Activated CD4-positive, alpha-beta T cell treated with anti-CD3 and anti-CD28 coated beads, Interleukin-2, amount 10 ng/mL, durations not matched to agents 24 days and 14 days (primary cell): ENCODE measurements at regions not wholly inside any gene's neighbourhood (a gene's known extent, or its start where the extent isn't known, plus 50 kb on each side); places are given as distances from the start of the nearest gene placed in this dataset.

Experiments used
- DNase-seq: peaks from one replicate; pipeline ENCODE4 v3.0.0; 2022
- H3K27ac Mint-ChIP-seq: one replicate; pipeline ENCODE4 v1.8.0; 2022; ENCODE audit warnings: mild to moderate bottlenecking, mixed read lengths
- H3K27me3 Mint-ChIP-seq: one replicate; pipeline ENCODE4 v1.8.0; 2022; ENCODE audit warnings: mixed read lengths
- H3K36me3 Mint-ChIP-seq: one replicate; pipeline ENCODE4 v1.8.0; 2022; ENCODE audit warnings: low read depth, mild to moderate bottlenecking, mixed read lengths
- H3K4me1 Mint-ChIP-seq: one replicate; pipeline ENCODE4 v1.8.0; 2021; ENCODE audit warnings: mixed read lengths
- H3K4me3 Mint-ChIP-seq: one replicate; pipeline ENCODE4 v1.8.0; 2022; ENCODE audit warnings: mild to moderate bottlenecking, moderate library complexity, mixed read lengths
- H3K9me3 Mint-ChIP-seq: one replicate; pipeline ENCODE4 v1.8.0; 2021; ENCODE audit warnings: mixed read lengths
- intact Hi-C: fragments of 100-400 bp; cut with micrococcal nuclease; formaldehyde crosslinking; loops from one replicate; pipeline ENCODE4 v1.15.1; 2023

DNA sequence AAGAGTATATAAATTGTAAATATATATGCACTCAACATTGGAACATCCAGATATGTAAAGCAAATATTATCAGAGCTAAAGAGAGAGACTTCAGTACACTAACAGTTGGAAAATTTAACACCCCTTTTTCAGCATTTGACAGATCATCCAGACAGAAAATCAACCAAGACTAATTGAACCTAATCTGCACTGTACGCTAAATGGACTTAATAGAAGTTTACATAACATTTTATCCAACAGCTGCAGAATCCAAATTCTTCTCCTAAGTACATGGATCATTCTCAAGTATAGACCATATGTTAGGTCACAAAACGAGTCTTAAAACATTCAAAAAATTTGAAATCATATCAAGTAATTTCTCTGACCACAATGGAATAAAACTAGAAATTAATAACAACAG, 229.1 kb upstream of the CLEC14A start:
- intact Hi-C loops = no loop called here
- no peaks in the 10 kb centered on the region for H3K36me3 Mint-ChIP-seq
- DNase-seq = no peak
- no peaks in the 10 kb centered on the region for H3K27me3 Mint-ChIP-seq
- H3K27ac Mint-ChIP-seq = no peak overlapping the region
- H3K4me3 Mint-ChIP-seq = no peak overlapping the region
- H3K4me1 Mint-ChIP-seq = no peaks in the 10 kb centered on the region
- no peaks in the 10 kb centered on the region for H3K9me3 Mint-ChIP-seq

DNA sequence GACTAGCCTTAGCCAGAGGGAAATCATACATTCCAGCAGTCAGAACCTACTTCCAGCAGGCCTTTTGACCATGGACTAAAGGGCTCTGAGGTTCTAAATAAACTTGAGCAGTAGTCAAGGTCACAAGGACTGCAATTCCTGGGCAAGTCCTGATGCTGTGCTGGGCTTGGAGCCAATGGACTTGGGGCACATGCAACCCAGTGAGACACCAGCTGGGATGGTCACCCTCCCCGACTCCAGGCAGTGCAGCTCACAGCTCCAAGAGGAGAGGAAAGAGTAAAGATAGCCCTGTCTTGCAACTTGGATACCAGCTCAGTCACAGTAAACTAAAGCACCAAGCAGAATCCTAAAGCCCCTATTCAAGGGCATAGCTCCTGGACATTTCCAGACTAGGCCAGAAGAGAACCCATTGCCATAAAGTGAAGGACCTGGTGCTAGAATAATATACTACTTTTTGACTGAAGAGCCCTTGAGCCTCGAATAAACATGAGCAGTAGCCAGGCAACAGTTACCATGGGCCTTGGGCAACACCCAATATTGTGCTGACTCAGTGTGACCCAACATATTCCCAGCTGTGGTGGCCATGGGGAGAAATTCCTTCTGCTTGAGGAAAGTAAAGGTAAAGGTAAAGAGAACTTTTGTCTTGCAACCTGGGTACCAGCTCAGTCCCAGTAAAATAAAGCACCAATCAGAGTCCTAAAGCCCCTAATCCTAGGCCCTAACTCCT, 226.2 kb upstream of the CLEC14A start:
- intact Hi-C loops = no loop called here
- no peak for DNase-seq
- Mint-ChIP-seq H3K4me3 (no peak overlapping the region), H3K9me3 (peaks cover 8% of the 10 kb centered on the region), H3K27ac (no peak overlapping the region), H3K36me3 (no peaks in the 10 kb centered on the region), H3K4me1 (no peaks in the 10 kb centered on the region), H3K27me3 (no peaks in the 10 kb centered on the region)

DNA sequence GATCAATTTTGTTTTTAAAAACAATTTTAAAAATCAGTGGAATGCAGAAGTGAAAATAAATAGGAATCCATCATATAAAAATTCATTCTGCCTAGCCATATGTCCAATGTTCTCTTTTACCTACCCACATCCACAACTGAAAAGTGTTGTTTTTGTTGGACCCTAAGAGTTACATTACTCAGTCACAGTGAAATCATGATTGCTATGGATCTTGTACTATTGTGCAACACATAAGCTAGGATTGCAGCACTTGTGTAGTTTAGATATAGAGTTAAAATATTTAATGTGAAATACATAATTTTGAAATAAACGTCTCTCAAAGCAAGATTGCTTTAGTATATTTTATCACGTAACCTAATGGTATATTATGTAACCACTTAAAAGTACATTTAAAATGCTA, 213.3 kb upstream of the CLEC14A start:
- Mint-ChIP-seq H3K36me3 (no peaks in the 10 kb centered on the region), H3K9me3 (no peaks in the 10 kb centered on the region), H3K27ac (no peak overlapping the region), H3K4me3 (no peak overlapping the region), H3K4me1 (no peaks in the 10 kb centered on the region), H3K27me3 (no peaks in the 10 kb centered on the region)
- no peak for DNase-seq
- intact Hi-C loops = no loop called here

DNA sequence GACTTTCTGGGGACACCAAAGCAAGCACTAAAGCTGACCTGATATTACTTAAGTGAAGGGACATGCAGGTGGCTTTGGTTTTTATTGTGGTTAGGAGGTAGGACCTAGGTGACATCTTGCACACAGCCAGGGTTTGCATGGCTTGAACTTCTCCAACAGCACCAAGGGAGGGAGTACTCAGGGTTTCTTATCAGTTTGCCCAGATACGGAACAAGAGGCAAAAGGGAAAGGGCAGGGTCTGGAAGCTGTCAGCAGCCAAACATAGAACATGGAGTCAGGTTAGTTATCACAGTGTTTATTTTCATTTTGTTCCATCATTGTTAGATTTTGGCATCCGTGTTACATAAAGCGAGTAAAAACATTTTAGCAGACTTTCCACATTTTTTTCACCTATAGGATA, 186.3 kb upstream of the CLEC14A start:
- DNase-seq = no peak
- peaks cover 8% of the 10 kb centered on the region for H3K9me3 Mint-ChIP-seq
- intact Hi-C loops = no loop called here
- no peaks in the 10 kb centered on the region for H3K4me1 Mint-ChIP-seq
- H3K27me3 Mint-ChIP-seq = no peaks in the 10 kb centered on the region
- no peak overlapping the region for H3K27ac Mint-ChIP-seq
- H3K4me3 Mint-ChIP-seq = no peak overlapping the region
- no peaks in the 10 kb centered on the region for H3K36me3 Mint-ChIP-seq

DNA sequence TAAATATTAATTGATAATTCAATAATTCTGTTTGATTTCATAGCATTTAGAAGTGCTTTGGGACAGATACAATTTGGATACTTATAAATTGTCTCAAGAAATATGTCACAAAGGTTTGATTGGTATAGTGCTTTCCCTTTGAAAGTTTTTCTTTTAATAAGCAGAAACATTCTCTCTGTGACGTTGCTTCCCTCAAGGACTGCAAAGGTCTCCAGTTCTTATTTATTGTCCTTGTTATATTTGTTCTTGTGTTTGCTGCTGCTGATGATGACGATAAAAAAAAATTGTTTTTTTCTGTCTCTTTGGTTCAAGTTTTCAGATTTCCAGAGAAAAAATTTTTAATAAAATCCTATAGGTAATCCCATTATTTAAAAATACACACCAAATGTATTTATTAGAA, 176.3 kb upstream of the CLEC14A start:
- Mint-ChIP-seq H3K4me3 (no peak overlapping the region), H3K4me1 (no peaks in the 10 kb centered on the region), H3K27ac (no peak overlapping the region), H3K27me3 (no peaks in the 10 kb centered on the region), H3K36me3 (no peaks in the 10 kb centered on the region), H3K9me3 (no peaks in the 10 kb centered on the region)
- intact Hi-C loops = no loop called here
- DNase-seq = no peak

DNA sequence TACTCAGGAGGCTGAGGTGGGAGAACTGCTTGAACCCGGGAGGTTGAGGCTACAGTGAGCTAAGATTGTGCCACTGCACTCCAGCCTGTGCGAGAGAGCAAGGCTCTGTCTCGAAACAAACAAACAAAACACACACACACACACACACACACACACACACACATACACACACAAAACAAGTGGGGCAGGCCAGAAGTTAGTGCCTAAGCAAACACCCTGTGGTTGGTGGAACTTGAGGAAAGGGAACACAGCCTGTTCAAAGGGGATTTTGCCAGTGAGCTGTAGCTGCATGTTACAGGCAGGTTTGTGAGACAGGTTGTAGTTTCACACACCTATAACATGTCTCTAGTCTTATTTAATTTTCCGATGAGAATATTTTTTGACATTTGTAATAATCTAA, 175.3 kb upstream of the CLEC14A start:
- intact Hi-C loops = no loop called here
- H3K4me1 Mint-ChIP-seq = no peaks in the 10 kb centered on the region
- H3K9me3 Mint-ChIP-seq = no peaks in the 10 kb centered on the region

DNA sequence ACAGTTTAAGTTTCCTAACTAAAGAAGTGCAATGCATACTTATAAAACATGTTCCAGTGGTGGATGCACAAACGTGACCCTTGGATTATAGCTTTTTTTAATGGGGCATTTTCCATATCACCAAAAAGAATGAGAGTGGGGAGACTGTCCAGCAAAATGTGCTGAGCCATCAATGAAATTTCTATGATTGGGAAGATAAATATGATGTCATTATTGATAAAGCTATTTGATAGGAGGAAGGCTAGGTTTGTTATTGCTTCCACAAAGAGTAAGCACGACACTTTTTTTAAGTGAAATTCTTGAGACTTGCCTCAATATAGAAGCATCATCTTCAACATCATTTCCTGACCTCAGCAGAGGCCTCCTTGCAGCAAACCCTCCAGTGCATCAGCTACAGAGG, 174.6 kb upstream of the CLEC14A start:
- H3K4me3 Mint-ChIP-seq = no peak overlapping the region
- H3K9me3 Mint-ChIP-seq = no peaks in the 10 kb centered on the region
- no peaks in the 10 kb centered on the region for H3K27me3 Mint-ChIP-seq

More for the DNA sequence above, 175.3 kb upstream of the CLEC14A start:
- Mint-ChIP-seq H3K36me3 (no peaks in the 10 kb centered on the region), H3K4me3 (no peak overlapping the region), H3K27ac (no peak overlapping the region), H3K27me3 (no peaks in the 10 kb centered on the region)
- no peak for DNase-seq

DNA sequence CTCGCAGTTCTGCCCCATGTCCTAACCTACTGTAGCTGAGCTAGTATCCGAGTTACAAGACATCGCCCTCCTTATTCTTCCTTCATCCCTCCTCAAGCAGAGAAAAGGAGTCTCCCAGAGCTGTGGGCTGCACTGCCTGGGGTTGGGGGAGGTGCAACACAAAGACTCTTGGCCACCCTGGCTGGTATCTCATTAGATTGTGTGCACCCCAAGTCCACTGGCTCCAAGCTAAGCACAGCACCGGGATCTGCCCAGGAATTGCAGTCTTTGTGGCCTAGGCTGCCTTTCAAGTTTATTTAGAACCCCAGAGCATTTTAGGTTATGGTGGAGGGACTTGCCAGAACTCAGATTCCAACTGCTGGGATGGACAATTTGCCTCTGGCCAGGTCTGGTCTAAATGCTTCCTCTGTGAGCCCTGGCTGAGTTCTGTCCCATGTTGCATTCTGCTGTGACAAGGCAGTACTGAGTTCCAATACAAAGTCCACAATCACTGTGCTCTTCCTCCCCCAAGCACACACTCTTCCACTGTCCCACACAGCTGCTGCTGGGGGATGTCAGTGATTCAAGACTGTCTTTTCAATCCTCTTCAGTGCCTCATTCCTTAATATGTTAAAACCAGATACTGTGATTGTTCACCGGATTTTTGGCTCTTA, 169.6 kb upstream of the CLEC14A start:
- intact Hi-C loops = no loop called here
- Mint-ChIP-seq H3K4me3 (no peak overlapping the region), H3K27ac (no peak overlapping the region), H3K4me1 (no peaks in the 10 kb centered on the region), H3K9me3 (peaks cover 6% of the 10 kb centered on the region), H3K36me3 (no peaks in the 10 kb centered on the region), H3K27me3 (no peaks in the 10 kb centered on the region)
- no peak for DNase-seq

More for the DNA sequence above, 174.6 kb upstream of the CLEC14A start:
- DNase-seq = no peak
- intact Hi-C loops = no loop called here
- Mint-ChIP-seq H3K36me3 (no peaks in the 10 kb centered on the region), H3K27ac (no peak overlapping the region), H3K4me1 (no peaks in the 10 kb centered on the region)

DNA sequence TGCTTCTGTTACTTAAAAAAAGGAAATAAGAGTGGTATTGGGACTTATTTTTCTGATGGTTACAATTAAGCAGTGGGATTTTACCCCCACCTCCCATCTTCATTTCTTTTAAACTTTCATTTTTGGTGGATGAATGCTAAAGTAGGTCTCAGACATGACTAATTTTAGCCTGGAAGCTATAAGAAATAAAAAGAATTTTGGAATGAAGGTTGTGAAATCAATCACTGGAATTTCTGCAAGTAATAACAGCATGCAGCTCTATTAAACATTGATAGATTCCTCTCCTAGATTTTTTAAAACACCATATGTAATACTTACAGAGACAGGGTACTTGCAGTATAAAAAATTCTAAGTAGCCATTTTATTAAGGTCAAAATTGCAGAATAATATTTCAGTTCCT, 164.2 kb upstream of the CLEC14A start:
- Mint-ChIP-seq H3K27me3 (no peaks in the 10 kb centered on the region), H3K4me3 (no peak overlapping the region), H3K4me1 (no peaks in the 10 kb centered on the region), H3K27ac (no peak overlapping the region), H3K9me3 (peaks cover 6% of the 10 kb centered on the region), H3K36me3 (no peaks in the 10 kb centered on the region)
- no peak for DNase-seq
- intact Hi-C loops = no loop called here

DNA sequence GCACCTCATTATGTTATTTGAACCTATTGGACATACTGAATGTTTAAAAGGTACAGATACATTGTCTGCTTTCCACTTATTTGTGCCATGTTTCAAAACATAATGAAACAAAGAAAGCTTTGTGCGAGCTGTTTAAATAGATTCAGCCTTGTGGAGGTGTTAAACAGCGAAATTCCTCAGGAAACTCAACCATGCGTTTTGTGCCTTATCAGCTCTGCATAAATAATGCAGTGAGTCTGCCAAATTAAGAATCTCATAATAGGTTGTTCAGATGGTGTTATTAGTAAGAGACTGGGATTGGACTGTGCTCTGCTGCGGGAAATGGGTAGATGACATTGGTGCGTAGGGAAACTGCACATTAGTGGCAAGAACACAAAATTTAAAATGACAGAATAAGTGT, 163.7 kb upstream of the CLEC14A start:
- DNase-seq = no peak
- no peaks in the 10 kb centered on the region for H3K27me3 Mint-ChIP-seq
- H3K27ac Mint-ChIP-seq = no peak overlapping the region
- H3K9me3 Mint-ChIP-seq = peaks cover 5% of the 10 kb centered on the region
- H3K4me1 Mint-ChIP-seq = no peaks in the 10 kb centered on the region
- intact Hi-C loops = no loop called here
- no peak overlapping the region for H3K4me3 Mint-ChIP-seq
- no peaks in the 10 kb centered on the region for H3K36me3 Mint-ChIP-seq

DNA sequence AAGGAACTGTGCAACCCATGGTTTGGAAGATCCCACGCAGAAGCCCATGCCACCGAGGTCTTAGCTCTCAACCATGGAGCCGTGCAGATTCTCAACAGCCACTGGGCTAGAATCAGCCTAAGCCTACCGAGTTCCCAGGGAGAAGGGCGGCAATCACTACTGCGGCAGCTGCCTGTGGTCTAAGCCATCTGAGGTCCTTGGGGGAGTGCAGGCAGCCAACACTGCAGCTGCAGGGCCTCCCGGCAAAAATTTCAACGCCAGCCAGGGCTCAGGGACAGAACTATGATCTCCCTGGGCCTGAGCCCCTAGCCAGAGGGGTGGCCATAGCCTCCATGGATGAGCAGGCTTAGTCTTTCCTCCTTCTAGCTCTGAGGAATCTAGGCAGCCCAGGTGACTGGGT, 156.8 kb upstream of the CLEC14A start:
- H3K27me3 Mint-ChIP-seq = no peaks in the 10 kb centered on the region
- no peak for DNase-seq
- H3K4me1 Mint-ChIP-seq = no peaks in the 10 kb centered on the region
- H3K4me3 Mint-ChIP-seq = no peak overlapping the region
- intact Hi-C loops = no loop called here
- H3K36me3 Mint-ChIP-seq = no peaks in the 10 kb centered on the region
- H3K27ac Mint-ChIP-seq = no peak overlapping the region
- no peaks in the 10 kb centered on the region for H3K9me3 Mint-ChIP-seq

DNA sequence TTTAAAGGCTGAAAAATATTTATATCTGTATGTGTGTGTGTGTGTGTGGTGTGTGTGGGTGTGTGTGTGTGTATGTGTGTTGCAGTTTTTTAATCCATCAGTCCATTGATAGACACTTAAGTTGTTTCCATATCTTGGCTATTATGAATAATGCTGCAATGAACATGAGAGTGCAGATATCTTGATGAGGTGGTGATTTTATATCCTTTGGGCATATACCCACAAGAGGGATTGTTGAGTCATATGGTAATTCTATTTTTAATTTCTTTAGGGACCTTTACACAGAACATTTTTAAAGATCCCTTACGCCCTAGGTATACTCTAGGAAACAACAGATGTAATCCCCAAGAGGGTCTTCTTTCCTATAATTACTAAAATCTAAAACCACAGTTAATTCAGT, 154.5 kb upstream of the CLEC14A start:
- intact Hi-C loops = no loop called here
- Mint-ChIP-seq H3K27me3 (no peaks in the 10 kb centered on the region), H3K9me3 (no peaks in the 10 kb centered on the region), H3K36me3 (no peaks in the 10 kb centered on the region), H3K4me3 (no peak overlapping the region), H3K4me1 (no peaks in the 10 kb centered on the region), H3K27ac (no peak overlapping the region)
- no peak for DNase-seq

DNA sequence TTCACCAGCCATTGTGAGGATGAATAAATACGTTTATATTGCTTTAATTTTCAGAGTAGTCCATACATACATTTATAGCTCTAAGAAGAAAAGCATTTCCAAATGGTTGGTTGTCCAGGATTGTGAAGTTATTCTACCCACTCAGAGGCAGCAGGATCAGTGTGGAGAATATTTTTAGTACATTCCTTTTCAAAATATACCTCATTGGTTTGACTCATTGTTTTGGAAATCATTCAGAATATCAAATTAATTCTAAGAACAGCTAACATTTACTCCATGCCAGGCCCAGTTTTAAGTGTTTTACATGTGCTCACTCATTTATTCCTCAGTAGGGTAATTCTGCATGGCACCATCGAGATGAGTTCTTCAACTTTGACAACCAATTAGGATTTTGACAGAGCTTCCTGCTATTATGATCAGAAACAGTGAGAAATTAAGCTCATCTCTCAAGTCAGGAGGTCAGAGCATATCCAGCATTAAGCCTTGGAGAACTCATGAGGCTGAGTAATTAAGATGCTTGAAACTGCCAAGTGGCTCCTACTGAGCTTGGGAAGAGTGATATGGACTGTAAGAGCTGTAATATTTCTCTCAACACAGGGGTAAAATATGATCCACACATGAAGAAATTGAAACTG, 153.3 kb upstream of the CLEC14A start:
- H3K4me3 Mint-ChIP-seq = no peak overlapping the region
- no peak overlapping the region for H3K27ac Mint-ChIP-seq
- H3K9me3 Mint-ChIP-seq = no peaks in the 10 kb centered on the region
- no peak for DNase-seq
- intact Hi-C loops = no loop called here
- H3K27me3 Mint-ChIP-seq = no peaks in the 10 kb centered on the region
- H3K4me1 Mint-ChIP-seq = no peaks in the 10 kb centered on the region
- no peaks in the 10 kb centered on the region for H3K36me3 Mint-ChIP-seq

DNA sequence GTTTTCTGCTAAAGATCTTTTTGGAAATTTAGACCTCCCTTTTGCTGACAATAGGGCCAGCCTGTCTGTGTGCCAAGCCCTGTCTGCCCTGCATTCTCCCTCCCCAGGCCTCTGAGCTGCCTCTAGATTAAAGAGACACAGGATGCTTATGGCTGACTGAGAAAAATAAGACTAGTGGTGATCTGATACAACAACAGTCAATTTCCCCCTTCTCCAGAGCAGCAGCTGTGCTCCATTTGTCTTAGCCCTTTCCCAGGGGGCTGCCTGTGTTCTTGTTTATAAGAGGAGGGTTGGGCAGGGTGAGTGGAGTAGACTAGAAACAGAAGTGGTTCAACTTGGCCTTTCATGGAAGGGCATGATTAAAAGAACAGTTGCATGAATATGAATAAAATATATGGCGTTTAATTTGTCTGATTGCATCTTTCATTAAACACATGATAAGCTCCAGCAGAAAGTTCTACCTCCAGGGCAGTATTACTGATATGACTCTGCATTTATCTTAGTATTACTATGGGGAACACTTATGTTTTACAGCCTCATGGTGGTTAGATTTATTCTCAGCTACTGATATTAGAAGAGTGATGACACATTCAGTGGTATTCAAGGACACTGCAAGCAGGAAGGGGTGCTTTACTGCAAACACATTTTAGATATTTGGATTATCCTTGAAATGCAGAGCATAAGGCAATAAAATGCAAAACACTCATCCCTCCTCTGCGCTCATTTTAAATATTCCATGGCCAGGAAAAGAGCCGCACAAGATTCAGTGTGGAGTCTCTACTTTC, 150.2 kb upstream of the CLEC14A start:
- Mint-ChIP-seq H3K4me1 (no peaks in the 10 kb centered on the region), H3K9me3 (no peaks in the 10 kb centered on the region), H3K27me3 (no peaks in the 10 kb centered on the region), H3K27ac (no peak overlapping the region), H3K4me3 (no peak overlapping the region), H3K36me3 (no peaks in the 10 kb centered on the region)
- intact Hi-C loops = no loop called here
- no peak for DNase-seq
